ENCODE measurements at regions not wholly inside any gene's neighbourhood (a gene's known extent, or its start where the extent isn't known, plus 50 kb on each side); places are given as distances from the start of the nearest gene placed in this dataset.

- Histone ChIP-seq H3K4me3 (replicated peaks; ENCODE audit: insufficient read depth, low read length) (no peak overlapping the region), H3K27me3 (ENCODE audit: insufficient read depth, poor library complexity, severe bottlenecking) (no peaks in the 10 kb centered on the region), H3K27ac (replicated peaks) (no peak overlapping the region)
- no peak for DNase-seq (ENCODE audit: low read depth in 1 of 2, low spot score in 1 of 2)
- TF ChIP-seq REST (IDR thresholded peaks at IDR 0.05; ENCODE audit: insufficient replicate concordance, low read depth) = no peak
- no peak for TF ChIP-seq CTCF (IDR thresholded peaks at IDR 0.05; ENCODE audit: insufficient read depth, low read length)
Observed at GRCh38 chr6:8279041-8279805, 156.1 kb downstream of the SLC35B3 start.

GRCh38 chr6:8278562-8278961, 156.8 kb downstream of the SLC35B3 start:
- no peak for DNase-seq (ENCODE audit: low read depth in 1 of 2, low spot score in 1 of 2)
- no peak overlapping the region for H3K27ac ChIP-seq (replicated peaks)
- no peaks in the 10 kb centered on the region for H3K27me3 ChIP-seq (ENCODE audit: insufficient read depth, poor library complexity, severe bottlenecking)
- no peak overlapping the region for H3K4me3 ChIP-seq (replicated peaks; ENCODE audit: insufficient read depth, low read length)
- TF ChIP-seq CTCF (IDR thresholded peaks at IDR 0.05; ENCODE audit: insufficient read depth, low read length) (no peak), POLR2AphosphoS5 (IDR thresholded peaks at IDR 0.05; ENCODE audit: low read depth) (no peak), SPI1 (IDR thresholded peaks at IDR 0.05; ENCODE audit: borderline replicate concordance, low read depth) (no peak), GABPA (IDR thresholded peaks at IDR 0.05; ENCODE audit: low read depth) (no peak), REST (IDR thresholded peaks at IDR 0.05; ENCODE audit: insufficient replicate concordance, low read depth) (no peak)

GRCh38 chr6:8277769-8278168, 157.6 kb downstream of the SLC35B3 start:
- H3K27ac ChIP-seq (replicated peaks) = no peak overlapping the region
- no peaks in the 10 kb centered on the region for H3K27me3 ChIP-seq (ENCODE audit: insufficient read depth, poor library complexity, severe bottlenecking)
- no peak for TF ChIP-seq POLR2AphosphoS5 (IDR thresholded peaks at IDR 0.05; ENCODE audit: low read depth)
- no peak for TF ChIP-seq CTCF (IDR thresholded peaks at IDR 0.05; ENCODE audit: insufficient read depth, low read length)
- no peak for TF ChIP-seq GABPA (IDR thresholded peaks at IDR 0.05; ENCODE audit: low read depth)
- TF ChIP-seq REST (IDR thresholded peaks at IDR 0.05; ENCODE audit: insufficient replicate concordance, low read depth) = no peak
- no peak for TF ChIP-seq SPI1 (IDR thresholded peaks at IDR 0.05; ENCODE audit: borderline replicate concordance, low read depth)
- no peak overlapping the region for H3K4me3 ChIP-seq (replicated peaks; ENCODE audit: insufficient read depth, low read length)
- no peak for DNase-seq (ENCODE audit: low read depth in 1 of 2, low spot score in 1 of 2)

Data from HL-60 (cell line).